HG02973 (cell line): ENCODE measurements at regions not wholly inside any gene's neighbourhood (a gene's known extent, or its start where the extent isn't known, plus 50 kb on each side); places are given as distances from the start of the nearest gene placed in this dataset.

Experiments used
- ATAC-seq: cut with Tn5 transposase; IDR thresholded peaks from one replicate; pipeline ENCODE4 v1.9.1; 2021; ENCODE audit warnings: moderate library complexity; ENCODE audit not compliant: unreplicated experiment

GRCh38 chr11:129268371-129268770 lies 76.2 kb upstream of the ARHGAP32 start:
- ATAC-seq, result no peak

- no peak for ATAC-seq
Measured at GRCh38 chr11:129267716-129268115, 75.6 kb upstream of the ARHGAP32 start.

GRCh38 chr11:129266536-129266935 lies 74.4 kb upstream of the ARHGAP32 start:
- ATAC-seq, result no peak

- no peak for ATAC-seq
Measured at GRCh38 chr11:129265125-129265788, 73.1 kb upstream of the ARHGAP32 start.

GRCh38 chr11:129264114-129264513 lies 72.0 kb upstream of the ARHGAP32 start:
- no peak for ATAC-seq

- no peak for ATAC-seq
Measured at GRCh38 chr11:129260750-129261149, 68.6 kb upstream of the ARHGAP32 start.

GRCh38 chr11:129259931-129260348 lies 67.8 kb upstream of the ARHGAP32 start:
- no peak for ATAC-seq

GRCh38 chr11:129258205-129258604 lies 66.1 kb upstream of the ARHGAP32 start:
- ATAC-seq, result no peak

- no peak for ATAC-seq
Measured at GRCh38 chr11:129257512-129257911, 65.4 kb upstream of the ARHGAP32 start.

GRCh38 chr11:129252621-129253020 lies 60.5 kb upstream of the ARHGAP32 start:
- no peak for ATAC-seq

GRCh38 chr11:129251067-129251466 lies 58.9 kb upstream of the ARHGAP32 start:
- no peak for ATAC-seq

GRCh38 chr11:129249923-129250322 lies 57.8 kb upstream of the ARHGAP32 start:
- no peak for ATAC-seq

- ATAC-seq, result no peak
Measured at GRCh38 chr11:129249351-129249750, 57.2 kb upstream of the ARHGAP32 start.

- no peak for ATAC-seq
Measured at GRCh38 chr11:129248618-129249017, 56.5 kb upstream of the ARHGAP32 start.

GRCh38 chr11:129247135-129247534 lies 55.0 kb upstream of the ARHGAP32 start:
- ATAC-seq, result no peak

GRCh38 chr11:129242855-129243254 lies 50.7 kb upstream of the ARHGAP32 start:
- no peak for ATAC-seq
